Endometrial microvascular endothelial cells (primary cell): ENCODE measurements at regions not wholly inside any gene's neighbourhood (a gene's known extent, or its start where the extent isn't known, plus 50 kb on each side); places are given as distances from the start of the nearest gene placed in this dataset.
"Not testable (repeated sequence)": the region's sequence is repeated elsewhere in the genome, so short reads cannot be mapped to it uniquely, and the experiment has no call there.

Experiments
- in situ Hi-C: cut with HindIII; loops from 2 replicates; pipeline ENCODE4 v1.10.0; 2017; ENCODE audit warnings: low sequenced_read_pairs, low pct_unique_long_range_greater_than_20kb; ENCODE audit errors: inconsistent ontology term

DNA sequence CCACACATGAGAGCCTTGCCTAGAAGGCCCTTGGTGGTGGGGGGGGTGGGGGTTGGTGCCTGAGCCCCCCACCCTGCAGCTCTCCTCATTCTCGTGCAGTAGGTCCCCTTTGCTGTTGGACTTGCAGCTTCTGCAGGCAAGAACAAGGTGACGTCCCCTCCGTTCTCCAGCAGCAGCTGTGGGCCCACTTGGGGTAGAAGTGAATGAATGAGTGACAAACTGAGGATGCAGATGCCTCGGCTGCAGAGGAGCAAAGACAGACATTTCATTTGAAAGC is 88.6 kb upstream of the CTDP1 start:
- in situ Hi-C loops, result no loop called here

DNA sequence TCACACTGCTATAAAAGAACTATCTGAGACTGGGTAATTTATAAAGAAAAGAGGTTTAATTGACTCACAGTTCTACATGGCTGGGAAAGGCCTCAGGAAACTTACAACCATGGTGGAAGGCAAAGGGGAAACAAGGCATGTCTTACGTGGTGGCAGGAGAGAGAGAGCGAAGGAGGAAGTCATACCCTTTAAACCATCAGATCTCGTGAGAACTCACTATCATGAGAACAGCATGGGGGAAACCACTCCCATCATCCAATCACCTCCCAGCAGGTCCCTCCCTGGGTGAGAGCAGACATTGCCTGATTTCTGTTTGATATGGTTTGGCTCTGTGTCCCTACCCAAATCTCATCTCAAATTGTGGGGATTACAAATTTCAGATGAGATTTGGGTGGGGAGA is 86.9 kb upstream of the CTDP1 start:
- in situ Hi-C loops, result not testable (repeated sequence)

DNA sequence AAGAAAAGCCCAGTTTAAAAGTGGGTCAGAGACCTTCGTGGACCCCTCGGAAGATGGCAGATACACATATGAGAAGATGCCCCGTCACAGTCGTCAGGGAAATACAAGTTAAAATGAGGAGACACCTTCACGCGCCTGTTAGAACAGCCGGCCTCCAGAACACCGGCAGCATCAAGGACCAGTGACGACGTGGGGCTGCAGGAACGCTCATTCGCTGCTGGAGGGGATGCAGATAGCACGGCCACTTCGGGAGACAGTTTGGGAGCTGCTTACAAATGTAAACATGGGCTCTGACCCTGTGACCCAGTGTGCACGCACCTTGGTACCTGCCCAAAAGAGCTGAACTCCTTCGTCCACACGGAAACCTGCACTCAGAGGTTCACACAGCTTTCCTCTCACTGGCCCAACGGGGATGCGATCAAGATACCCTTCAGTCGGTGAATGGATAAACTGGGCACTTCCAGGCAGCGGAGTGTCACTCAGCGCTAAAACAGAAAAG is 83.7 kb upstream of the CTDP1 start:
- in situ Hi-C loops, result no loop called here

DNA sequence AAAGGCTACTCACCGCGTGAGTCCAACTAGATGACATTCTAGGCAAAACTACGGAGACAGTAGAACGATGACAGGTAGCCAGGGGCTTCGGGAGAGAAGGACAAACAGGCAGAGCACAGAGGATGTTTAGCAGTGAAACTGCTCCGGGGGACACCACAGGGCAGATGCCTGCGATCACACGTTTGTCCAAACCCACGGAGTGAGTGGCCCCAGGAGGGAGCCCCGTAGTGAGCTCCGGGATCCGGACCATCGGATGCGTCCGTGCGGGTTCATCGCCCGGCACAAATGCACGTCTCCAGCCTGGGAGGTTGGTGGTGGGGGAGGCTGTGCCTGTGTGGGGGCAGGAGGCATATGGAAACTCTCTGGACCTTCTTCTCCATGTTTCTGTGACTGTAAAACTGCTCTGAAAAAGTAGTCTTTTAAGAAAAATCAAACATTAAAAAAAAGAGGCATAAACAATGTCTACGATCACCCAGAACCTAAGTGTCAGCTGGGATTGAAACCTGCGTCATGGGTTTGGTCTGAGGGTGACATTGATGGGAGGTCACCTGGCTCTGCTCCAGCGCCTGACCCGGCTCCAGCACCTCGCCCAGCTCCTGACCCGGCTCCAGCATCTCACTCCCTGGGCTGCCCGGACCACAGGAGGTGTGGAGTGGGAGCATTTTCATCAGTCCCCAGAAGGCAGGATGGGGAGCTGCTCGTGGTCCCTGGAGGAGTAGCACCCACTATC is 83.0 kb upstream of the CTDP1 start:
- in situ Hi-C loops, result no loop called here

DNA sequence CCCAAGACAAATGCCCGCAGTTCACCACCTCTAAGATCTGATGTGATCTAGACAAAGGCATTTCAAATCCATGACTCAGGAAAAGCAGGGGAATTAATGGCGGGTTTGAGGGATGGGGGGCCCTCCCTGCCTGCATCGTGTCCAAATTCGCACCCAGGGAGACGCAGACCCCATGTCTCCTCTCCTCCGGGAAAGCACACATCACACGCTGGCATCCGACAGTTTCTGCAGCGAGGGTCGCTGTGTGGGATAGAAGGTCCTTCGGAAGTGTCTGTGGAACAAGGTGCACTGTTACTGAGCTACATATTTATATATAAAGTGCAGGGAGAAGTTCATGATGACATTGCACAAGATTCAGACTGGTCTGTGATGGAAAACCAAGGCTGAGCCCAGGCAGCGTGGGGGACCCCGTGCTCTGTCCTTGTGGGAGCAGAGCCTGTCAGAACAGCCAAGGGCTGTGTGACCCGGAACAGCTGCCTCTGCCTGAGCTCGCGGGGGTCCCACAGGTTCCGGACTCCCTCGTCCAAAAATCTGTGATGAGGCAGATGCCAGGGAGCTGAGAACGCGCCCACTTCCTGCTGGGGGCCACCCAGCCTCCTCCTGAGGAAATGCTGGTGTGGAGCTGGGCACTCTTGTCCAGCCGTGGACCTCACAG is 82.3 kb upstream of the CTDP1 start:
- in situ Hi-C loops, result no loop called here

DNA sequence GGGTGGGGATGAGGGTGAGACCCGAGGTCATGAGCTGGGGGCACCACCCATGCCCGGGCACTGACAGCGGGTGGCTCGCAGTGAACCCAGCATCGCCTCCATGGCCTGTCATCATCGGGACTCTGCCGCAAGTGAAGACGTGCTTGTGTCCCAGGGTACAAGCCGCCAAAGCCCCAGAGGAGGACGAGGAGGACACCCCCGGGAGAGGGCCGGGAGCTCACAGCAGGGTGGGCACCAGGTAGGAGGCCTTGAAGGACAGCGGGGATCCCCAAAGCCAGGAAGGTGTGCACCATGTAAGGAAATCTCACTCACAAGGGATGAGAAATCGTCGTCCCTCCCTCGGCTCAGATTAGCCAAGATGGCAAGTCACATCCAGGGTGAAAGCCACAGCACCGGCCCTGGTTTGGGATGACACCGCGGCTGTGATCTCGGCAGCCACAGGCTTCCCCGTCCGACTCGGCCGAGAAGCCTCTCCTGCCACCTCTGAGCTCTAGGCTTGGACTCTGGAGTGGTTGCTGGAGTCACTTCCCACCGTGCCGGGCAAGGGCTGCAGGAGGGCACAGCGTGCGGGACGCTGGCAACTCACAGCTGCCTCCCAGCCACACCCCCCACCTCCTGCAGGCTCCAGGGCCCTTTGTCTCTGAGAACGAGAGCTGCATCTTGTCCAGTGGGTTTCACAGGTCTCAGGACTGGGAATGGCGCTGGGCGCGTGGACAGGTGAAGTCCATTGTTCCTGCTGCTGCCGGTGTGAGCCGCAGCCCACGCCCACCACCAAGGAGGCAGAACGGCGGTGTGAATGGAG is 81.6 kb upstream of the CTDP1 start:
- in situ Hi-C loops, result no loop called here

DNA sequence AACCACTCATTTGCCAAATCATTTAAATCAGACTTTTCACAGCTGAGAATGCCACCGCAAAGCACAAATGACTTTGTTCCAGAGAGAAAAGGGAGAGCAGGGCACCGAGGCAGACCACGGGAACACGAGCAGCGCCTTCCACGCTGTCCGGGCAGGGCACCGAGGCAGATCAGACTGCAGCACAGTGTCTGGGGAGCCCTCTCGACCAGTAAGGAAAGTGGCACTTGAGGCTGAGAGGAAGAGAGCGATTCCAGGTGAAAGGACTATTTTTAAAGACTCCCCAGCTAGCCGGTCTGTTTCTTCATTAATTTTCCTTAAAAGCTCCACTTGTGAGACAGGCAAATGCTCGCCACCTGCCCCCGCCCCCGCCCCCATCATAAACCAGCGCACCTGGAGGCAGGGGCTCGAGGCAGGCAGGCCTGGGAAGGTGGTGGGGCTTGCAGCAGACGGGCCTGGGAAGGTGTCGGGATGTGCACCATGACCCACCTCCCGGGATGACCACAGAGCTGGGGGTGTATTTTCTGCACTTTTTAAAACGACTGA is 80.9 kb upstream of the CTDP1 start:
- in situ Hi-C loops, result no loop called here

DNA sequence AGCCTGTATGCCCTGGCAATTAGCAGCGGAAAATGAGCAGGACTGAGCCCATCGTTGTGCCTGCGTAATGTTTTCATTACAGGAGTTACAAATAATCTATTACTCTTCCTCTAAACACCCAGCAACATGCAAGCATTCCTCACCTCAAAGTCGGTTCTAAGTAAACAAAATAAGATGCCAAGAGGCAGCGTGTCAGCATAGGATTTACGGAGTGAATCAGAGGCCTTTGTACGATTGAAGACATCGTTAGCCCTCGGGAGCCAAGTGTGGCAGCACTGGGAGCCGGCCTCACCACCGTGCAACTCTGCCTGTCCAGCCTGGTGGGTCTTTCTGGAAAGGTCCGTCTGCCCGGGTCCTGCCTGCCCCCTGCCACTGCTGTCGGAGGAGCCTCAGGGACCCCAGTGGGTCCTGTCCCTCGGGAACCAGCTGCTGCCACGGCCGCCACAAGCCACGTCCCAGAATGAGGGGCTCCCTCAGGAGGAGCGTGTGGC is 80.1 kb upstream of the CTDP1 start:
- in situ Hi-C loops, result no loop called here

DNA sequence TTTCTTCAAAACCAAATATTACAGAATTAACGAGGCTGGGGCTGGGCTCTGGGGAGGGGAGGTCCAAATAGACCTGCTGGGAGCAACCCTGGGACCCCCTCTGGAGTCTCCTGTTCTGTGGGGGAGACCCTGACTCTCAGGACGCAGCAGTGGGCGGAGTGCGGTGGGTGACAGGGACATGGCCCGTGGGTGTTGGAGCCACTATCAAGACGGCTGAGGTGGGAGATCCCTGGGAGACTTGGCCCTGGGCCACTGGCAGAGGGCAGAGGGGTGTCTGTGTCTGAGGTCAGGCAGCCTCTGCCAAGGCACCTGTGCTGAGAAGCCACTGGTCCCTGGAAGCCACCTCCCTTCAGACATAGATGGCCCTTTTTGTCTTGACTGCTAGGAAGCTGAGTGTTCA is 79.5 kb upstream of the CTDP1 start:
- in situ Hi-C loops, result no loop called here

DNA sequence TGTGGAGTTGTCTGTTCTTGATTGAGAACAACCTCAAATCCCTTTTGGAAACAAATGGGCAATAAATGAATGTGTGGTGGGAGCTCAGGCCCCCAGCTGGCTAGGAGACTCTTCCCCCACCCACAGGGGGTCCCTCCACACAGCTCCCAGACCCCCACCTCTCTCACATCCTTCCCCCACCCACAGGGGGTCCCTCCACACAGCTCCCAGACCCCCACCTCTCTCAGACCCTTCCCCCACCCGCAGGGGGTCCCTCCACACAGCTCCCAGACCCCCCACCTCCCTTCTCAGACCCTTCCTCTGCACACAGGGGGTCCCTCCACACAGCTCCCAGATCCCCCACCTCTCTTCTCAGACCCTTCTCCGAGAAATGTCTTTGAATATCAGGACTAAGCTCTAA is 79.0 kb upstream of the CTDP1 start:
- in situ Hi-C loops, result no loop called here

DNA sequence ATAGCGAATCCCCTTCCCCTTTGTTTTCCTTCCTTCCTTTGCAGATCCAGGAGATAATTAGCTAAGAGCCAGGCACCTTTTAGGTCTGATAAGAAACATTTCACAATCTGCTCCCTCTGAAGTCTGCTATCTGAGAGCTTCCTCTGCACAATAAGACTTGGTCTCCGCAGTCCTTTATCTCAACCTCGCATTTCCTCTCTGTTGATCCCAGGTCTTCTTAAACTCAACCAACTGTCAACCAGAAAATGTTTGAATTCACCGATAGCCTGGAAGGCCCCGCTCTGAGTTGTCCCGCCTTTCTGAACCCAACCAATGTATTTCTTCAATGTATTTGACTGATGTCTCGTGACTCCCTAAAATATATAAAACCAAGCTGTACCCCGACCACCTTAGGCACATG is 78.4 kb upstream of the CTDP1 start:
- in situ Hi-C loops, result no loop called here

DNA sequence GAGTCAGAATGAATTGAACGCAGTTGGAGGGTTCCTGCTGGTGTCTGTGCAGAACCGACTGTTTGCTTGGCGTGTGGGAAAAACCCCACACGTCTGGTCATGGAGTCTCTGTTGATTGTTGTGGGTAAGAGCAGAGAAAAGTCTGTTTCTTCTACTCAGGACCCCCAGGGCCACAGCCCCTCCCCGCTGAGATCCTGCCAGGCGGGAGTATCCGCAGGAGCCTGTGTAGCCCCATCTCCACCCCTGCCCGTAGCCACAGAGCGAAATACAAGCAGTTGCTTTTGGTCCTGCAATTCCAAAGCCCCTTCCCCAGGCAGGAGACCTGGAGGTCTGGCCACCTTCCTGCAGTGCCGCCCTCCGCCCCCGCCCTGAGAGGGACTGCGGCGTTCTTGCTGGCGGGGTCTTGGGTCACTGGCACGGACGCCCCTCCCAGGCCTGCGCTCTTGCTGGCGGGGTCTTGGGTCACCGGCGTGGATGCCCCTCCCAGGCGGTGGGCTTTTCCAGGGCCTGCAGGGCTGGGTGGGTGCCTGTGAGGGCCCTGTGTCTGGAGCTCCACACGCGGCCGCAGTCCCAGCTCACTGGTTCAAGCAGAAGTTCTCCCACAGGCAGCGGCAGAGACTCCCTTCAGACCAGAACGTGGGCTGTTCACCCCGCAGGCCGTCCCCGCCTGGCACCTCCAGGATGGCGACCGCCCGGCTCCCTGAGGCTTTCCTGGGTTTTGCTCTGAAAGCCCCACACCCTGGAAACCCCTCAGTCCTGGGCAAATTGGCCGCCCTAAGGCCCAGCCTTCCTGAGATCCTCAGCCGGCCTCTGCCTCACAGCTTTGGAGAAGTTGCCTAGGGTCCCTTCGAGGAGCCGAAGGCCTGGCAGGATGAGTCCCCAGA is 76.0 kb upstream of the CTDP1 start:
- in situ Hi-C loops, result no loop called here

DNA sequence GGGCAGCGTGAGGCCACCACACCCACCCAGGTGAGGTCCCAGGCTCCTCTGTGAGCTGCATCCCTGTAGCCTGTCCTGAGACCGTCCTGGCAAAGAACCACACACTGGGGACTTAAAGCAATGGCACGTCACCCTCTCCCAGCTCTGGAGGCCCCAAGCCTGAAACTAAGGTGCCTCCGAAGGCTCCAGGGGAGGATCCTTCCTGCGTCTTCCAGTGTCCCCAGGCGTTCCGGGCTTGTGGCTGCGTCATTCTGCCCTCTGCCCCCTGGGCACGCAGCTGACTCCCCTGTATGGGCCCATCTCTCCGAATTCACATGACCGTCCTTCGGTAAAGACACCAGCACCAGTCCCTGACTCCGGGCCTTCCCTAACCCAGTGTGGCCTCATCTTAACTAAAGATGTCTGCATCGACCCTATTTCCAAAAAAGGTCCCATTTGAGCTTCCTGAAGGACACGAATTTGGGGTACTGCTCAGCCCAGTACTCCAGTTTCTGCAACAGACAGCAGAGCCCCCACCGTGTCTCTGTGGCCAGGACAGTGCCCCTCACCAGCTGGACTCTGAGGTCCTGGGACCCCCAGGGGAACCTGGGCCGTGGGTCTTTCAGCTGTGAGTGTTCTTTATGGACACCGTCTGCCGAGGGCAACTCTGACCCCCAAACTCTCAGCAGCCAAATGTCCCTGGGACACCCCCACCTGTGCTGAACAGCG is 75.2 kb upstream of the CTDP1 start:
- in situ Hi-C loops, result no loop called here

DNA sequence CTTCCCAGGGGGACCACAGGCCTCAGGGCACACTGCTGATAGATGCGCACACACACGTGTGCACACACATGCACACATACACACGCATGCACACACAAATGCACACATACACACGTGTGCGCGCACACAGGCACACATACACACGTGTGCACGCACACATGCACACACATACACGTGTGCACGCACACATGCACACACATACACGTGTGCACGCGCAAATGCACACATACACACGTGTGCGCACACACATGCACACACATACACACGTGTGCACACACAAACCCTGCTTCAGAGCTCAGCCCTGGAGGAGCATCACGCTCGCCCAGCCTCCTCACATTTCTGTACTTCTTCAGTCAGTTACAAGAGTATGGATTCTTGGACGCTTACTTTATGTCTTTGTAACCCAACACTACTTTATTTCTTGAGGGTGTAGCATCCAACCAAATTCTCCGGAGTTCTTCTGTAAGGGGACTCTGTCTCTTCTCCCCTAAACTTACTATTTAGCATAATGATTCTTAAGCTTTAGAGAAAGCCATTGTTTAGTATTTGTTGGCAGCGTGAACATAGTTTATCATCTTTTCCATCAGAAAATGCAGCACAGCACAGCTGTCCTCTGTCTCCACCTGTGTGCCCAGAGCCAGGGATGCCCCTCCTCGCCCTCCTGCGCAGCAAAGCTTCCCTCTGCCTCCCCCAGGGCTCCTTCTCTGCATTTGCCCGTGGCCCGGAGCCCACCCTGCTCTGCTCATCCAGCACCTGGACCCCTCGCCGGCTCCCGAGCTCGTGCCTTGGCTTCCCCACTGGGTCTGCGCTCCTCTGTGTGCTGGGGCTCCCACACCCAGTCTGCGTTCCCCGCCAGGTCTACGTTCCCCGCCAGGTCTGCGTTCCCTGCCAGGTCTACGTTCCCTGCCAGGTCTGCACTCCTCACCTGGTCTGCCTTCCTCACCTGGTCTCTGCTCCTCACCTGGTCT is 74.4 kb upstream of the CTDP1 start:
- in situ Hi-C loops, result no loop called here

DNA sequence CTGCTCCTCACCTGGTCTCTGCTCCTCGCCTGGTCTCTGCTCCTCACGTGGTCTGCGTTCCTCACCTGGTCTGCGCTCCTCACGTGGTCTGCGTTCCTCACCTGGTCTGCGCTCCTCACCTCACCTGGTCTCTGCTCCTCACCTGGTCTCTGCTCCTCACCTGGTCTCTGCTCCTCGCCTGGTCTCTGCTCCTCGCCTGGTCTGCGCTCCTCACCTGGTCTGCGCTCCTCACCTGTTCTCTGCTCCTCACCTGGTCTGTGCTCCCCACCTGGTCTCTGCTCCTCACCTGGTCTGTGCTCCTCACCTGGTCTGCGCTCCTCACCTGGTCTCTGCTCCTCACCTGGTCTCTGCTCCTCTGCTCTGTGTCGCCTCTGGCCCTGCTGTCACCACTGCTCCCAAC is 73.5 kb upstream of the CTDP1 start:
- in situ Hi-C loops, result not testable (repeated sequence)

DNA sequence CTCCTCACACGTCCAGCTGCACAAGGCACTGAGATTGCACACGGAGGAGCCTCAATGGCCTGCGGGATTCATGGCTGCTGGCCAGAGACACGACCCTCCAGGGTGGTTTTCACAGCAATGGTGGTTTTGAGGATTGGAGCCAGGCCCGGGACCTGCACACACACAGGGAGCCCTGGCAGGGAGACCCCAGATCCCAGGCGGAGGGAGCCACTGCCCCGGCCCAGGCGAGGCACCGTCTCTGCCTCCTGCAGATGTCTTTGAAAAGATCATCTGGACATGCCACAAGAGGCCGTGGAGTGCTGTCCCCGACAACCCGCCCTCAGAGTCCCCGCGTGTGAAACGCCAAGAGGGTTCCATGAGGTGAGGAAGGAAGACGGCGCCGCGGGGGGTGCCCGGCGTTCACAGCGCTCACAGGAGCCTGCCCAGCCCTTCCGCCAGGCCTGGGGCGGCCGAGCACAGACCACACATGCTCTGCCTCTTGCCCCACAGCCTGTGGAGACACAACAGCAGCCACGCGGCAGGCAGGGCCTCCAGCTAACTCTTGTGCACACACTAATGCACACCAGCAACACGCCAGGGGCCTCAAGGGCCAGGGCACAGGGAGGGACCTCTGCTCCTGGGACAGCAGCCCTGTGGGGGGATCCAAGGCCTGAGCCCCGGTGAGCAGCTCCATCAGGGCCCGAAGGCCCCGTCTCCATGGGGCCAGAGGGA is 72.8 kb upstream of the CTDP1 start:
- in situ Hi-C loops, result no loop called here
